Muscle of leg (tissue), 3 donors: ENCODE measurements at regions not wholly inside any gene's neighbourhood (a gene's known extent, or its start where the extent isn't known, plus 50 kb on each side); places are given as distances from the start of the nearest gene placed in this dataset.
A peak's percentile ranks its signal among the peaks of the same experiment; 100 is the strongest.
"Not testable (repeated sequence)": the region's sequence is repeated elsewhere in the genome, so short reads cannot be mapped to it uniquely, and the experiment has no call there.

Experiments used
- DNase-seq: peaks from one replicate; pipeline ENCODE4 v3.0.0; 2013
- H3K27ac ChIP-seq: one replicate; pipeline ENCODE4 v1.5.1; 2013; ENCODE audit warnings: mild to moderate bottlenecking, low read length, control low read depth
- H3K27me3 ChIP-seq: one replicate; pipeline ENCODE4 v1.6.1; 2013; ENCODE audit warnings: low read length; ENCODE audit not compliant: control insufficient read depth, insufficient read depth
- H3K36me3 ChIP-seq: one replicate; pipeline ENCODE4 v1.6.1; 2013; ENCODE audit warnings: low read length; ENCODE audit not compliant: control insufficient read depth, insufficient read depth
- H3K4me1 ChIP-seq: one replicate; pipeline ENCODE4 v1.6.1; 2013; ENCODE audit warnings: low read length; ENCODE audit not compliant: control insufficient read depth, insufficient read depth
- H3K4me3 ChIP-seq: one replicate; pipeline ENCODE4 v1.5.1; 2013; ENCODE audit warnings: low read length, control low read depth
- H3K9me3 ChIP-seq: replicated peaks from 2 replicates; pipeline ENCODE4 v1.6.1; 2013; ENCODE audit warnings: low read depth, low read length; ENCODE audit not compliant: control insufficient read depth
- WGBS: methylation state at CpG from one replicate; pipeline ENCODE4 v1.1.5; 2013; ENCODE audit warnings: missing lambda C conversion rate; ENCODE audit not compliant: insufficient coverage; 5-methylcytosine and 5-hydroxymethylcytosine counted together

DNA sequence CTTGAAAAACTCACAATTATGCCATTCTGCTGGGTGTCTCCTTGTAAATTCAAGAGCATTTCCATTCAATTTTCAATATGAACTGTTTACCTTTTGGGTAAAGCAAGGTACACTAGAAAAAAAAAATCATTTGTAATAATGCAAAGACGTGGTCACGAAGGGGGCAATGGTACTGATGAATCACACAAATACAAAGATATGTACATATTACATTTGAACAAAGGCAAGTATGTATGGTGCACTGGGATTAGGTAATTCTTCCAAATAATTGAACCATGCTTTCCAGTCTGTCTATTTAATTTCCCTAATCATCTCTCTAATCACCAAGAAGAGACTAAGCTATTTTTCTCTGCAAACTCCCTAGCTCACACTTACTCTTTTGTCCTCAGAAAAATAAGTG is 63.4 kb upstream of the RNF38 start:
- Histone ChIP-seq H3K27me3 (no peaks in the 10 kb centered on the region), H3K36me3 (no peaks in the 10 kb centered on the region), H3K9me3 (no peaks in the 10 kb centered on the region), H3K27ac (no peak overlapping the region), H3K4me3 (no peak overlapping the region), H3K4me1 (no peaks in the 10 kb centered on the region)
- DNase-seq: no peak
- WGBS: no CpG with 5 or more reads among the region's 2 CpGs

- Histone ChIP-seq H3K4me1 (no peaks in the 10 kb centered on the region), H3K27me3 (no peaks in the 10 kb centered on the region)
Measured at GRCh38 chr9:36462245-36462644, 62.2 kb upstream of the RNF38 start.

DNA sequence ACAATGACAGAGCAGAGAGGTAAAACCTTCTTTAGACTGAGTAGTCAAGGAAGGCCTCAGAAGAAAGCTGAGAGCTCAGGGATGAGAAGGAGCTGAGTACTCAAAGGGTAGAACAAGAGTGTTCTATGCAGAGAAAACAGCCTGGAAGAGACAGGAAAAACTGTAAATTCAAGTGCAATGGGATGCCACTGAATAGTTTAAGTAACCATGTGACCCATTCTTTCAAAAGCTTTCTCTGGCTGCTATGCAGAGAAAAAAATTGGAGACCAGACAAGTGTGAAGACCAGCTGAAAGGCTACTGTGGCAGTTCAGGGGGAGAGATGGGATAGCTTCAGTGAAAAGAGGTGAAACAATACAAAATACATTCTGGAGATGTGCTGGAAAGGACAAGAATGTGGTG is 61.3 kb upstream of the RNF38 start:
- Histone ChIP-seq H3K4me3 (no peak overlapping the region), H3K36me3 (no peaks in the 10 kb centered on the region), H3K27ac (no peak overlapping the region), H3K9me3 (no peaks in the 10 kb centered on the region), H3K4me1 (no peaks in the 10 kb centered on the region), H3K27me3 (no peaks in the 10 kb centered on the region)
- peak; percentile 66 for DNase-seq

More at GRCh38 chr9:36462245-36462644, 62.2 kb upstream of the RNF38 start:
- Histone ChIP-seq H3K36me3 (no peaks in the 10 kb centered on the region), H3K4me3 (no peak overlapping the region), H3K27ac (no peak overlapping the region), H3K9me3 (no peaks in the 10 kb centered on the region)
- DNase-seq: no peak
- WGBS: 92% methylated on average over 4 of the region's 4 CpGs

DNA sequence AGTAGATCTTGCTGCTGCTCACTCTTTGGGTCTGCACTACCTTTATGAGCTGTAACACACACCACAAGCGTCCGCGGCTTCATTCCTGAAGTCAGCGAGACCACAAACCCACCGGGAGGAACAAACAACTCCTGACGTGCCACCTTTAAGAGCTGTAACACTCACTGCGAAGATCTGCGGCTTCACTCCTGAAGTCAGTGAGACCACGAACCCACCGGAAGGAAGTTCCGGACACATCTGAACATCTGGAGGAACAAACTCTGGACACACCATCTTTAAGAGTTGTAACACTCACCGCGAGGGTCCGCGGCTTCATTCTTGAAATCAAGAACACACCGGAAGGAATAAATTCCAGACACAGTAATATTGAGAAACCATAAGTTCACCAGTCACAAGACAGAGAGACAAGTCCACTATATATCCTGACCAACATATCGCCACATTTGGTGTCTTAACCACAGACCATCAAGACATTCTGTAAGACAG is 58.4 kb upstream of the RNF38 start:
- H3K4me3 ChIP-seq, H3K9me3 ChIP-seq, DNase-seq, H3K36me3 ChIP-seq, H3K27ac ChIP-seq, H3K4me1 ChIP-seq, H3K27me3 ChIP-seq: not testable (repeated sequence)
- 88% methylated on average over 17 of the region's 17 CpGs for WGBS

GRCh38 chr9:36457836-36458429 is 57.9 kb upstream of the RNF38 start:
- Histone ChIP-seq H3K27me3 (no peaks in the 10 kb centered on the region), H3K4me1 (no peaks in the 10 kb centered on the region)
- WGBS: 90% methylated on average over 5 of the region's 7 CpGs

DNA sequence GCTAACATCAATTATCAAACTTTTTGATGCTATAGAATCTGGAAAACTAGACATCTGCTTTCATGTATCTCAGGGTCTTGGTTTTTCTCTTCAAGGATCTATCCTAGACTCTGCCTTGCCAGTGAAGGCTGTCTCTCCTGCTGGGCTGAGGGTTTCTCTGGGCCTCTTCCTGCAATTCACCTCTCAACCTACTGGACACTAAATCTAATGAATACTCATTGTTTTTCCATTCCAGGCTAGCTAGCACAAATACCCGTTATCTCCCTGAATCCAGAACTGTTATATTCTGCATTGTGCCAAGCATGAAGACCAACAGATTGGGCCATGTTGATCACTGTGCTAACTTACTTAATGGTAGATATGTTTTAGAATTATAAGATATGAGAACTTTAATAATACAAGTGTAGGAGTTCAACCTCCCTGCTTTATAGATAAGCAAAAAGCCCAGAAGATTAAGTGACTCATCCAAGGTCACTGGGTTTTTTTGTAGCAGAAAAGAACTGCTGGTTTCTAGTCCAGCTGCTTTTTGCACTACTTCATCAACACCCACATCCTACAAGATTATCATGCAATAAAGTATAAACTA is 56.5 kb upstream of the RNF38 start:
- no peaks in the 10 kb centered on the region for H3K27me3 ChIP-seq
- no CpG with 5 or more reads among the region's 1 CpG for WGBS
- H3K4me1 ChIP-seq: no peaks in the 10 kb centered on the region
- H3K36me3 ChIP-seq: no peaks in the 10 kb centered on the region
- H3K27ac ChIP-seq: no peak overlapping the region
- no peaks in the 10 kb centered on the region for H3K9me3 ChIP-seq
- H3K4me3 ChIP-seq: no peak overlapping the region
- no peak for DNase-seq

More at GRCh38 chr9:36457836-36458429, 57.9 kb upstream of the RNF38 start:
- Histone ChIP-seq H3K9me3 (no peaks in the 10 kb centered on the region), H3K36me3 (no peaks in the 10 kb centered on the region), H3K27ac (no peak overlapping the region), H3K4me3 (no peak overlapping the region)
- no peak for DNase-seq

DNA sequence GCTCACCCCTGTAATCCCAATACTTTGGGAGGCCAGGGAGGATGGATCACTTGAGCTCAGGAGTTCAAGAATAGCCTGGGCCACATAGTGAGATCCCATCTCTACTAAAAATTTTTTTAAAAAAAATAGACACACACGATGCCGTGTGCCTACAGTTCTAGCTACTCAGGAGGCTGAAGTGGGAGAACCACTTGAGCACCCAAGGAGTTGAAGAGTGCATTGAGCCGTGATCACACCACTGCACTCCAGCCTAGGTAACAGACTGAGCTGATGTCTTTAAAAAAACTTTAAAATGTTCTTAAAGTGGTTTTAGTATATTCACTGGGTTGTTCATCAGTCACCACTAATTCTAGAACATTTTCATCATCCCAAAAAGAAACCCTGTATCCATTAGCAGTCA is 51.9 kb upstream of the RNF38 start:
- H3K4me3 ChIP-seq: no peak overlapping the region
- H3K9me3 ChIP-seq: no peaks in the 10 kb centered on the region
- no peaks in the 10 kb centered on the region for H3K27me3 ChIP-seq
- H3K4me1 ChIP-seq: no peaks in the 10 kb centered on the region
- H3K27ac ChIP-seq: no peak overlapping the region
- no peaks in the 10 kb centered on the region for H3K36me3 ChIP-seq
- no peak for DNase-seq
- 100% methylated on average over 2 of the region's 3 CpGs for WGBS

DNA sequence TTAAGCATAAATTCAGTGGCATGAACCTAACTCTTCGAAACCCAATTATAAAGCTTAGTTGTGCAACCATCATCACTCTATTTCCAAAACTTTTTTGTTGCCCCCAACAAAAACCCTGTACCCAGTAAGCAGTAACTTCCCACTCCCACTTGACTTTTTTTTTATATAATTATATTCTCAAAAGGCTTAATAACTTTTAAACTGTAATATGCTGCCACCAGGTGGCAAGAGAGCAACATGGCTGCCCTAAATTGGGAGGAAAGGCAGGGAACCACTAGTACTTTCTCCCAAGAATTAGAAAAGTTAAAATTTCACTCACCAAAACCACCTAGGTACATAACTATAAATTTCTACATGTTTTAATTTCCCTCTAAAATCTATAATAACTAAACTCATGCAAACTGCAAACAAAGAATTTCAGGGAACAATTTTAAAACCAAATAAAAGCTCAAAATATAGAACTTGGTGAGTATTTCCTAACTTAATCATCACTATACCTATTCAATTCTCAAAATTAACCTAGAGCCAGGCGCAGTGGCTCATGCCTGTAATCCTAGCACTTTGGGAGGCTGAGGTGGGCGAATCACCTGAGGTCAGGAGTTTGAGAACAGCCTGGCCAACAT is 50.2 kb upstream of the RNF38 start:
- Histone ChIP-seq H3K27ac (no peak overlapping the region), H3K4me3 (no peak overlapping the region), H3K36me3 (no peaks in the 10 kb centered on the region), H3K27me3 (no peaks in the 10 kb centered on the region), H3K9me3 (no peaks in the 10 kb centered on the region), H3K4me1 (no peaks in the 10 kb centered on the region)
- WGBS: no CpG with 5 or more reads among the region's 3 CpGs
- peak; percentile 68 for DNase-seq
